ENCODE measurements at regions not wholly inside any gene's neighbourhood (a gene's known extent, or its start where the extent isn't known, plus 50 kb on each side); places are given as distances from the start of the nearest gene placed in this dataset.

DNA sequence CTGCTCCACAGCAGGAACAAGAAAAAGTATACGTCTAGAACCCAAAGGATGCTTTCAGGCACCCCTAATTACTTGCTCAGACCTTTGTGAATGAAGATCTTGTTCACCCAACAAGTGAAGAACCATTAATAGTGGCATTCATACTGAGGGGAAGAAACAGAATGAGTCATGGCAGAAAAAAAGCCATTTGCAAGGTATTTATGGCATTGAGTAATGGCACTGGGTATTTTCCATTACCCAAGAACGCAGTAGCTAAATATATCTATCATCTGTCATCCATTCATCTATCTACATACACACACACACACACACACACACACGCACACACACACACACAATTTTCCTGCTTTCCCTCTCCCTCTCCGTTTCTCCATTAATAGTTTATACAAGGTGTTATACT is 56.4 kb upstream of the XIRP2 start:
- BruUV-seq (replicated peaks), result no TSS peak
- DNase-seq (peak; percentile 7), ATAC-seq (ENCODE audit: low read depth) (no peak)
- dilution Hi-C loops (cut with HindIII; ENCODE audit: low sequenced_read_pairs, unreplicated experiment), result no loop called here
- POLR2A ChIA-PET (ENCODE audit: unreplicated experiment), result no interaction called here
- in situ Hi-C loops (cut with MboI; ENCODE audit: low sequenced_read_pairs), result no loop called here
- no peak overlapping the region for H3K9ac ChIP-seq (ENCODE audit: low read depth, low read length)
- H3K18ac ChIP-seq (ENCODE audit: low read depth, low read length), result no peak overlapping the region
- no peak overlapping the region for H3K27ac ChIP-seq (ENCODE audit: insufficient read depth, low read length)
- H2BK20ac ChIP-seq (ENCODE audit: low read depth, low read length), result no peak overlapping the region
- H4K20me1 ChIP-seq (ENCODE audit: insufficient read depth, low read length), result no peaks in the 10 kb centered on the region
- H3K27me3 ChIP-seq (ENCODE audit: control insufficient read depth, insufficient read depth, low read length), result no peaks in the 10 kb centered on the region
- H3K23ac ChIP-seq (ENCODE audit: low read depth, low read length), result no peak overlapping the region
- H2AK5ac ChIP-seq (ENCODE audit: low read depth, low read length), result no peak overlapping the region
- H2BK120ac ChIP-seq (ENCODE audit: low read depth, low read length), result no peak overlapping the region
- intact Hi-C loops (cut with micrococcal nuclease), result no loop called here
- no peak overlapping the region for H4K5ac ChIP-seq (ENCODE audit: low read depth, low read length)
- H3K4me1 ChIP-seq (ENCODE audit: control insufficient read depth, insufficient read depth, low read length), result no peaks in the 10 kb centered on the region
- H3K4me3 ChIP-seq (ENCODE audit: insufficient read depth, low read depth, low read length), result no peak overlapping the region
- no peak overlapping the region for H3K56ac ChIP-seq (ENCODE audit: extremely low read depth, insufficient read depth, low read length)
- no CpG with 5 or more reads among the region's 4 CpGs for WGBS, 2 experiments (ENCODE audit: extremely low coverage in 2 of 2, insufficient read length in 1 of 2)
- no peak overlapping the region for H4K91ac ChIP-seq (ENCODE audit: insufficient read depth, low read depth, low read length)
- H3K14ac ChIP-seq (replicated peaks; ENCODE audit: low read depth, low read length), result no peak overlapping the region
- no peaks in the 10 kb centered on the region for H3K9me1 ChIP-seq (ENCODE audit: insufficient read depth, low read length)
- H2BK5ac ChIP-seq (ENCODE audit: low read depth, low read length, poor library complexity, severe bottlenecking), result no peak overlapping the region
- H3K36me3 ChIP-seq (ENCODE audit: control insufficient read depth, insufficient read depth, low read length), result no peaks in the 10 kb centered on the region
- H3K4ac ChIP-seq (ENCODE audit: low read depth, low read length), result no peak overlapping the region
- H2AFZ ChIP-seq (replicated peaks; ENCODE audit: low read length, poor library complexity), result no peak overlapping the region
- no peak overlapping the region for H3K4me2 ChIP-seq (ENCODE audit: low read depth, low read length)
- no peaks in the 10 kb centered on the region for H3K79me1 ChIP-seq (ENCODE audit: low read depth in 1 of 2, low read length in 2 of 2)
- TF ChIP-seq RCOR1 (IDR thresholded peaks at IDR 0.05; ENCODE audit: insufficient replicate concordance, low read length), result no peak
- TF ChIP-seq RFX5 (IDR thresholded peaks at IDR 0.05; ENCODE audit: low read depth, low read length), result no peak
- TF ChIP-seq, protein P1, sequence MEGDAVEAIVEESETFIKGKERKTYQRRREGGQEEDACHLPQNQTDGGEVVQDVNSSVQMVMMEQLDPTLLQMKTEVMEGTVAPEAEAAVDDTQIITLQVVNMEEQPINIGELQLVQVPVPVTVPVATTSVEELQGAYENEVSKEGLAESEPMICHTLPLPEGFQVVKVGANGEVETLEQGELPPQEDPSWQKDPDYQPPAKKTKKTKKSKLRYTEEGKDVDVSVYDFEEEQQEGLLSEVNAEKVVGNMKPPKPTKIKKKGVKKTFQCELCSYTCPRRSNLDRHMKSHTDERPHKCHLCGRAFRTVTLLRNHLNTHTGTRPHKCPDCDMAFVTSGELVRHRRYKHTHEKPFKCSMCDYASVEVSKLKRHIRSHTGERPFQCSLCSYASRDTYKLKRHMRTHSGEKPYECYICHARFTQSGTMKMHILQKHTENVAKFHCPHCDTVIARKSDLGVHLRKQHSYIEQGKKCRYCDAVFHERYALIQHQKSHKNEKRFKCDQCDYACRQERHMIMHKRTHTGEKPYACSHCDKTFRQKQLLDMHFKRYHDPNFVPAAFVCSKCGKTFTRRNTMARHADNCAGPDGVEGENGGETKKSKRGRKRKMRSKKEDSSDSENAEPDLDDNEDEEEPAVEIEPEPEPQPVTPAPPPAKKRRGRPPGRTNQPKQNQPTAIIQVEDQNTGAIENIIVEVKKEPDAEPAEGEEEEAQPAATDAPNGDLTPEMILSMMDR (conservative IDR thresholded peaks at IDR 0.05; ENCODE audit: low read depth, low read length), result no peak
- TF ChIP-seq MXI1 (IDR thresholded peaks at IDR 0.05; ENCODE audit: borderline replicate concordance, low read depth, low read length), result no peak
- H2BK15ac ChIP-seq (ENCODE audit: low read depth, low read length), result no peak overlapping the region
- no peak overlapping the region for H4K8ac ChIP-seq (ENCODE audit: low read depth in 2 of 2, low read length in 2 of 2)
- no peak overlapping the region for H2AK9ac ChIP-seq (replicated peaks; ENCODE audit: low read depth, low read length, poor library complexity)
- CTCF ChIA-PET, result interaction anchor here (1.2 kb wide), 1 partner anchor 24 kb away, joined by 3 read pairs; no protein-coding TSS in a partner anchor
- no peaks in the 10 kb centered on the region for H3K9me3 ChIP-seq (ENCODE audit: control insufficient read depth, insufficient read depth, low read length)
